Smooth muscle cell (in vitro differentiated cells): ENCODE measurements at regions not wholly inside any gene's neighbourhood (a gene's known extent, or its start where the extent isn't known, plus 50 kb on each side); places are given as distances from the start of the nearest gene placed in this dataset.

Source experiments
- DNase-seq: peaks from one replicate; lab custom pipeline; 2025; ENCODE audit not compliant: unreplicated experiment; lab: John Stamatoyannopoulos, UW
- H2AFZ ChIP-seq: fragments of 200-600 bp; sonication (generic); 2 replicates; pipeline ENCODE4 v1.6.0; 2016; ENCODE audit warnings: antibody characterized with exemption, low read depth, mild to moderate bottlenecking
- H3F3A ChIP-seq: fragments of 200-600 bp; sonication (generic); 2 replicates; pipeline ENCODE4 v1.6.0; 2017; ENCODE audit warnings: antibody characterized with exemption, low read depth
- H3K27ac ChIP-seq: fragments of 200-600 bp; sonication (generic); 2 replicates; pipeline ENCODE4 v1.5.1; 2016; ENCODE audit warnings: low read depth, mild to moderate bottlenecking
- H3K27me3 ChIP-seq: fragments of 200-600 bp; sonication (generic); 2 replicates; pipeline ENCODE4 v1.6.1; 2016; ENCODE audit warnings: low read depth, mild to moderate bottlenecking
- H3K36me3 ChIP-seq: fragments of 200-600 bp; sonication (generic); 2 replicates; pipeline ENCODE4 v1.5.1; 2016; ENCODE audit warnings: low read depth
- H3K4me1 ChIP-seq: fragments of 200-600 bp; sonication (generic); 2 replicates; pipeline ENCODE4 v1.5.1; 2016; ENCODE audit warnings: low read depth
- H3K4me2 ChIP-seq: fragments of 200-600 bp; sonication (generic); 2 replicates; pipeline ENCODE4 v1.6.0; 2016; ENCODE audit warnings: mild to moderate bottlenecking
- H3K4me3 ChIP-seq: fragments of 200-600 bp; sonication (generic); 2 replicates; pipeline ENCODE4 v1.5.1; 2016; ENCODE audit warnings: mild to moderate bottlenecking
- H3K79me2 ChIP-seq: fragments of 200-600 bp; sonication (generic); 2 replicates; pipeline ENCODE4 v1.6.0; 2016; ENCODE audit warnings: low read depth, mild to moderate bottlenecking
- H3K9ac ChIP-seq: fragments of 200-600 bp; sonication (generic); 2 replicates; pipeline ENCODE4 v1.6.0; 2016; ENCODE audit warnings: low read depth
- H3K9me3 ChIP-seq: fragments of 200-600 bp; sonication (generic); replicated peaks from 2 replicates; pipeline ENCODE4 v1.5.1; 2016; ENCODE audit warnings: low read depth
- H4K20me1 ChIP-seq: fragments of 200-600 bp; sonication (generic); 2 replicates; pipeline ENCODE4 v1.6.0; 2016; ENCODE audit warnings: low read depth
- CTCF ChIP-seq: fragments of 200-600 bp; sonication (generic); IDR thresholded peaks from 2 replicates; pipeline ENCODE4 v1.5.1; 2017; ENCODE audit warnings: borderline replicate concordance, mild to moderate bottlenecking, antibody characterized with exemption; ENCODE audit not compliant: insufficient read depth, poor library complexity, severe bottlenecking
- WGBS: methylation state at CpG from one replicate; pipeline ENCODE4 v1.1.7; 2016; ENCODE audit warnings: low lambda C conversion rate; 5-methylcytosine and 5-hydroxymethylcytosine counted together

GRCh38 chr12:88411689-88412088 is 168.6 kb downstream of the KITLG start:
- TF ChIP-seq CTCF, result no peak
- Histone ChIP-seq H3K27me3 (no peaks in the 10 kb centered on the region), H3K36me3 (no peaks in the 10 kb centered on the region), H3K9ac (no peak overlapping the region), H3K4me2 (no peak overlapping the region), H4K20me1 (no peaks in the 10 kb centered on the region), H3K79me2 (no peaks in the 10 kb centered on the region), H3K4me1 (no peaks in the 10 kb centered on the region), H2AFZ (no peak overlapping the region), H3F3A (no peaks in the 10 kb centered on the region), H3K9me3 (no peaks in the 10 kb centered on the region), H3K4me3 (no peak overlapping the region), H3K27ac (no peak overlapping the region)
- WGBS, result 89% methylated on average over 2 of the region's 2 CpGs
- no peak for DNase-seq

- Histone ChIP-seq H2AFZ (no peak overlapping the region), H3K4me3 (no peak overlapping the region), H3K9ac (no peak overlapping the region), H3K79me2 (no peaks in the 10 kb centered on the region), H3F3A (no peaks in the 10 kb centered on the region), H3K27me3 (no peaks in the 10 kb centered on the region), H3K36me3 (no peaks in the 10 kb centered on the region), H4K20me1 (no peaks in the 10 kb centered on the region), H3K4me2 (no peak overlapping the region), H3K9me3 (no peaks in the 10 kb centered on the region), H3K27ac (no peak overlapping the region), H3K4me1 (no peaks in the 10 kb centered on the region)
- DNase-seq, result no peak
- 86% methylated on average over 2 of the region's 2 CpGs for WGBS
- TF ChIP-seq CTCF, result no peak
Measured at GRCh38 chr12:88413646-88414045, 166.6 kb downstream of the KITLG start.

- H3K4me3 ChIP-seq, result no peak overlapping the region
Measured at GRCh38 chr12:88416155-88416554, 164.1 kb downstream of the KITLG start.

More at GRCh38 chr12:88416155-88416554, 164.1 kb downstream of the KITLG start:
- Histone ChIP-seq H3K27me3 (no peaks in the 10 kb centered on the region), H3K79me2 (no peaks in the 10 kb centered on the region), H3K9ac (no peak overlapping the region), H3K4me2 (no peak overlapping the region), H2AFZ (no peak overlapping the region), H3K4me1 (no peaks in the 10 kb centered on the region), H3F3A (no peaks in the 10 kb centered on the region), H3K27ac (no peak overlapping the region), H3K36me3 (no peaks in the 10 kb centered on the region), H4K20me1 (no peaks in the 10 kb centered on the region), H3K9me3 (no peaks in the 10 kb centered on the region)
- 96% methylated on average over 2 of the region's 2 CpGs for WGBS
- TF ChIP-seq CTCF, result no peak
- no peak for DNase-seq
